ENCODE measurements at regions not wholly inside any gene's neighbourhood (a gene's known extent, or its start where the extent isn't known, plus 50 kb on each side); places are given as distances from the start of the nearest gene placed in this dataset.

- Histone ChIP-seq H3K4me3 (no peak overlapping the region), H3K27me3 (ENCODE audit: control insufficient read depth in 2 of 2, insufficient read depth in 2 of 2, low read length in 2 of 2) (no peaks in the 10 kb centered on the region), H3K79me2 (ENCODE audit: control insufficient read depth, insufficient read depth, low read length) (peaks cover 83% of the 10 kb centered on the region), H3K9me3 (replicated peaks; ENCODE audit: control insufficient read depth, insufficient read depth, low read depth, low read length) (no peaks in the 10 kb centered on the region), H3K27ac (ENCODE audit: extremely low read depth, low read depth, low read length) (no peak overlapping the region), H2AFZ (ENCODE audit: low read depth, low read length) (no peak overlapping the region), H3K9me1 (ENCODE audit: control insufficient read depth, insufficient read depth, low read length) (no peaks in the 10 kb centered on the region), H3K4me2 (ENCODE audit: insufficient read depth, low read length) (no peak overlapping the region), H3K36me3 (ENCODE audit: control insufficient read depth, insufficient read depth, low read length) (peaks cover 25% of the 10 kb centered on the region; the same call in 2 of the 3 replicates), H3K9ac (ENCODE audit: insufficient read depth in 1 of 2, low read depth in 2 of 2, low read length in 2 of 2) (no peak overlapping the region; a peak in 1 of 4 replicates), H3K4me1 (replicated peaks in 1 of 2; ENCODE audit: control insufficient read depth in 2 of 2, insufficient read depth in 2 of 2, low read length in 2 of 2) (peaks cover 0 to 8% of the 10 kb centered on the region in 2 experiments; a peak in 1 of 5 replicates), H4K20me1 (replicated peaks; ENCODE audit: control insufficient read depth, insufficient read depth, low read length) (0 out of 2 replicates have a peak, but pooled peaks cover 3% of the 10 kb centered on the region)
- WGBS (ENCODE audit: insufficient coverage, low coverage, missing lambda C conversion rate), result 71% methylated on average over 3 of the region's 3 CpGs
- no TSS peak for BruUV-seq (replicated peaks)
- in situ Hi-C loops (cut with MboI), result no loop called here
- TF ChIP-seq ZNF586 (CRISPR knock-in tag; conservative IDR thresholded peaks at IDR 0.05), result no peak
- no peak for DNase-seq (ENCODE audit: extremely low read depth in 1 of 4, low spot score in 3 of 4)
- ATAC-seq, result peak; percentile 36; the same call in 2 of the 3 replicates
- FAIRE-seq, result peak; percentile 23
- intact Hi-C loops (cut with micrococcal nuclease), result loop anchor here (10.0 kb wide), 2 partner anchors 131 to 211 kb away; no protein-coding TSS in a partner anchor
- CTCF ChIA-PET (ENCODE audit: low intra/inter-chr PET ratio), result interaction anchor here (0.7 kb wide), 1 partner anchor 323 kb away, joined by 3 read pairs; no protein-coding TSS in a partner anchor
- POLR2A ChIA-PET, result interaction anchor here (0.6 to 1.4 kb wide), 4 partner anchors 9 to 61 kb away, joined by 3 to 5 read pairs (median 4); no protein-coding TSS in a partner anchor
These were observed 274.7 kb upstream of the FGF13 start for GRCh38 chrX:138986235-138986634.

DNA sequence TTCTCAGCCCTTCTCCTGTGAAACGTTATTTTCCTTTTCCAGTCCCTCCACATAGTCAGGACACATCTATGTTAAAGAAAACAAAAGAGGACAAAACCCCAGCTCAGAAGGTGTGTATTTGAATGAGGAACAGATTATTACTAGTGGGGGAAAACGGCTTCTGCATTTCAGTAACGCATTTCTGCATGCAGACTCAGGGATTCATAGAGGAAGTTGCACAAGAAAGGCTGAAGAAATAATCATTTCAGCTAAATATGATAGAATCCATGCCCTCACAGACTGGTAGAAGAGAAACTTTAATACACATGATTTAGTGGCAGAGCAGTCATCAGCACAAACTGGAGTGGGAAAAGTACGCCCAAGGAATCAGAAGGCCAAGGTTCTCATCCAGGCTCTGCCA lies 270.8 kb upstream of the FGF13 start:
- H4K20me1 ChIP-seq (replicated peaks; ENCODE audit: control insufficient read depth, insufficient read depth, low read length), result 0 out of 2 replicates have a peak, but pooled peaks cover 3% of the 10 kb centered on the region
- no peaks in the 10 kb centered on the region for H3K9me1 ChIP-seq (ENCODE audit: control insufficient read depth, insufficient read depth, low read length)
- no peak overlapping the region for H2AFZ ChIP-seq (ENCODE audit: low read depth, low read length)
- H3K4me2 ChIP-seq (ENCODE audit: insufficient read depth, low read length), result no peak overlapping the region
- no peaks in the 10 kb centered on the region; the same call in 1 of the 2 replicates for H3K9me3 ChIP-seq (replicated peaks; ENCODE audit: control insufficient read depth, insufficient read depth, low read depth, low read length)
- BruUV-seq (replicated peaks), result no TSS peak
- WGBS (ENCODE audit: insufficient coverage, low coverage, missing lambda C conversion rate), result 56% methylated on average over 4 of the region's 4 CpGs
- DNase-seq (ENCODE audit: extremely low read depth in 1 of 4, low spot score in 3 of 4), result no peak
- CTCF ChIA-PET (ENCODE audit: low intra/inter-chr PET ratio), result no interaction called here
- H3K4me3 ChIP-seq, result no peak overlapping the region
- in situ Hi-C loops (cut with MboI) (no loop called here), intact Hi-C loops (cut with micrococcal nuclease) (loop anchor here (10.0 kb wide), 2 partner anchors 128 to 208 kb away; no protein-coding TSS in a partner anchor)
- FAIRE-seq, result no peak
- peaks cover 0 to 8% of the 10 kb centered on the region in 2 experiments; a peak in 1 of 5 replicates for H3K4me1 ChIP-seq (replicated peaks in 1 of 2; ENCODE audit: control insufficient read depth in 2 of 2, insufficient read depth in 2 of 2, low read length in 2 of 2)
- H3K27me3 ChIP-seq (ENCODE audit: control insufficient read depth in 2 of 2, insufficient read depth in 2 of 2, low read length in 2 of 2), result no peaks in the 10 kb centered on the region
- no peak overlapping the region for H3K27ac ChIP-seq (ENCODE audit: extremely low read depth, low read depth, low read length)
- H3K9ac ChIP-seq (ENCODE audit: insufficient read depth in 1 of 2, low read depth in 2 of 2, low read length in 2 of 2), result no peak overlapping the region
- ATAC-seq, result no peak
- H3K36me3 ChIP-seq (ENCODE audit: control insufficient read depth, insufficient read depth, low read length), result peaks cover 34% of the 10 kb centered on the region; the same call in 2 of the 3 replicates
- H3K79me2 ChIP-seq (ENCODE audit: control insufficient read depth, insufficient read depth, low read length), result peaks cover 83% of the 10 kb centered on the region
- POLR2A ChIA-PET, result interaction anchor here (1.1 kb wide), 1 partner anchor 8 kb away, joined by 4 read pairs; no protein-coding TSS in a partner anchor
- TF ChIP-seq ATF2 (CRISPR knock-in tag; IDR thresholded peaks at IDR 0.05) (no peak), ZNF239 (CRISPR knock-in tag; IDR thresholded peaks at IDR 0.05) (no peak), ZNF124 (CRISPR knock-in tag; IDR thresholded peaks at IDR 0.05) (no peak), NCOA1 (IDR thresholded peaks at IDR 0.05; ENCODE audit: low read depth) (no peak), NR0B1 (IDR thresholded peaks at IDR 0.05; ENCODE audit: partially characterized antibody) (no peak), ZNF354B (CRISPR knock-in tag; IDR thresholded peaks at IDR 0.05) (no peak), HNRNPK (IDR thresholded peaks at IDR 0.05; ENCODE audit: low read depth, low read length, poor library complexity, severe bottlenecking) (no peak), EP400 (IDR thresholded peaks at IDR 0.05) (no peak)
- TF ChIP-seq, protein P1, sequence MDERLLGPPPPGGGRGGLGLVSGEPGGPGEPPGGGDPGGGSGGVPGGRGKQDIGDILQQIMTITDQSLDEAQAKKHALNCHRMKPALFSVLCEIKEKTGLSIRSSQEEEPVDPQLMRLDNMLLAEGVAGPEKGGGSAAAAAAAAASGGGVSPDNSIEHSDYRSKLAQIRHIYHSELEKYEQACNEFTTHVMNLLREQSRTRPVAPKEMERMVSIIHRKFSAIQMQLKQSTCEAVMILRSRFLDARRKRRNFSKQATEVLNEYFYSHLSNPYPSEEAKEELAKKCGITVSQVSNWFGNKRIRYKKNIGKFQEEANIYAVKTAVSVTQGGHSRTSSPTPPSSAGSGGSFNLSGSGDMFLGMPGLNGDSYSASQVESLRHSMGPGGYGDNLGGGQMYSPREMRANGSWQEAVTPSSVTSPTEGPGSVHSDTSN (CRISPR knock-in tag; IDR thresholded peaks at IDR 0.05; ENCODE audit: low read depth), result no peak
- TF ChIP-seq, protein P1 (tag; conservative IDR thresholded peaks at IDR 0.05; ENCODE audit: low read depth), result no peak
